Endothelial cell of umbilical vein (primary cell): ENCODE measurements at regions not wholly inside any gene's neighbourhood (a gene's known extent, or its start where the extent isn't known, plus 50 kb on each side); places are given as distances from the start of the nearest gene placed in this dataset.

Experiments
- BruUV-seq: library from RNA; stranded (reverse); fragments of 400-500 nt; replicated peaks from 2 replicates; lab custom pipeline; 2021; lab: Mats Ljungman, UMichigan
- CTCF ChIA-PET: fragments of 300-600, 350-600 bp; sonication (Branson Sonifier 250); formaldehyde crosslinking; loops from one replicate; lab custom pipeline; 2021; ENCODE audit warnings: antibody characterized with exemption, inconsistent platforms; lab: Charles Lee
- POLR2A ChIA-PET: fragments of 300-600, 350-600 bp; sonication (Branson Sonifier 250); formaldehyde crosslinking; loops from one replicate; lab custom pipeline; 2021; ENCODE audit warnings: antibody characterized with exemption, inconsistent platforms; lab: Charles Lee
- DNase-seq: peaks from one replicate; pipeline ENCODE4 v3.0.0-alpha.2; 2011; ENCODE audit warnings: low read depth, low spot score
- FAIRE-seq: peaks from 2 replicates; lab custom pipeline; 2011; peaks lifted over from hg19 to GRCh38; lab: Jason Lieb, UNC
- H2AFZ ChIP-seq: 2 replicates; pipeline ENCODE4 v1.6.0; 2012; ENCODE audit warnings: low read depth, low read length, control low read depth, inconsistent platforms
- H3K27ac ChIP-seq: 2 replicates; pipeline ENCODE4 v1.5.1; 2011; ENCODE audit warnings: low read depth, mild to moderate bottlenecking, control low read depth, low read length, moderate library complexity; ENCODE audit not compliant: insufficient read depth
- H3K27me3 ChIP-seq, 2 experiments: 2 replicates each; pipeline versions ENCODE4 v1.6.0 to v1.6.1; 2011; ENCODE audit warnings: low read length in 2 of 2, mixed read lengths in 1 of 2; ENCODE audit not compliant: control insufficient read depth in 2 of 2, insufficient read depth in 2 of 2
- H3K36me3 ChIP-seq, 2 experiments: 2 replicates in 1 of 2; 3 replicates in 1 of 2; pipeline ENCODE4 v1.5.1; 2011; ENCODE audit warnings: low read length in 2 of 2, mild to moderate bottlenecking in 1 of 2, moderate library complexity in 1 of 2; ENCODE audit not compliant: control insufficient read depth in 2 of 2, insufficient read depth in 2 of 2; ENCODE audit errors: extremely low read depth in 1 of 2
- H3K4me1 ChIP-seq: 3 replicates; pipeline ENCODE4 v1.5.1; 2011; ENCODE audit warnings: mild to moderate bottlenecking, low read length; ENCODE audit not compliant: control insufficient read depth, insufficient read depth; ENCODE audit errors: extremely low read depth
- H3K4me2 ChIP-seq: 2 replicates; pipeline ENCODE4 v1.6.1; 2011; ENCODE audit warnings: low read length, control low read depth, mixed read lengths; ENCODE audit not compliant: insufficient read depth
- H3K4me3 ChIP-seq, 3 experiments: fragments of 200-600 bp in 1 of 3; sonication (generic), shearing (Covaris generic) in 1 of 3; replicated peaks in 1 of 3; 2 replicates each; pipeline ENCODE4 v1.5.1; 2011 to 2016; ENCODE audit warnings: control low read depth in 3 of 3, low read length in 3 of 3, mild to moderate bottlenecking in 2 of 3, inconsistent platforms in 1 of 3, low read depth in 1 of 3, moderate library complexity in 1 of 3; ENCODE audit not compliant: insufficient read depth in 1 of 3
- H3K79me2 ChIP-seq: 2 replicates; pipeline ENCODE4 v1.6.0; 2012; ENCODE audit warnings: low read length, inconsistent platforms; ENCODE audit not compliant: control insufficient read depth, insufficient read depth
- H3K9ac ChIP-seq: replicated peaks from 2 replicates; pipeline ENCODE3; 2011; ENCODE audit warnings: low read length, control low read depth; ENCODE audit not compliant: insufficient read depth; ENCODE audit errors: extremely low read depth
- H3K9me1 ChIP-seq: replicated peaks from 3 replicates; pipeline ENCODE4 v1.6.0; 2011; ENCODE audit warnings: mild to moderate bottlenecking, low read length; ENCODE audit not compliant: control insufficient read depth, insufficient read depth; ENCODE audit errors: extremely low read depth
- H3K9me3 ChIP-seq: replicated peaks from 2 replicates; pipeline ENCODE4 v1.5.1; 2012; ENCODE audit warnings: low read length, inconsistent platforms; ENCODE audit not compliant: control insufficient read depth, insufficient read depth
- H4K20me1 ChIP-seq: replicated peaks from 2 replicates; pipeline ENCODE3; 2011; ENCODE audit warnings: mild to moderate bottlenecking, low read length; ENCODE audit not compliant: control insufficient read depth, insufficient read depth; ENCODE audit errors: extremely low read depth
- EZH2 ChIP-seq: IDR thresholded peaks from 2 replicates; pipeline ENCODE4 v1.6.1; 2012; ENCODE audit warnings: borderline replicate concordance, low read depth, mild to moderate bottlenecking, moderate library complexity, low read length, inconsistent platforms; ENCODE audit not compliant: severe bottlenecking
- FOS ChIP-seq: IDR thresholded peaks from 2 replicates; pipeline ENCODE4 v1.6.1; 2011; ENCODE audit warnings: mild to moderate bottlenecking, low read length, moderate library complexity, borderline replicate concordance; ENCODE audit not compliant: insufficient read depth
- GATA2 ChIP-seq: IDR thresholded peaks from 2 replicates; pipeline ENCODE4 v1.7.0; 2011; ENCODE audit warnings: low read depth, mild to moderate bottlenecking, moderate library complexity, mixed read lengths, low read length; ENCODE audit not compliant: insufficient read length, insufficient read depth
- JUN ChIP-seq: IDR thresholded peaks from 2 replicates; pipeline ENCODE4 v1.6.1; 2011; ENCODE audit warnings: borderline replicate concordance, low read depth; ENCODE audit not compliant: insufficient read length, insufficient read depth
- POLR2A ChIP-seq: IDR thresholded peaks from 2 replicates; pipeline ENCODE4 v1.6.1; 2012; ENCODE audit warnings: low read depth, mild to moderate bottlenecking, control low read depth, low read length
- POLR2AphosphoS5 ChIP-seq: IDR thresholded peaks from 2 replicates; pipeline ENCODE4 v1.6.1; 2012; ENCODE audit warnings: low read depth, mild to moderate bottlenecking, control low read depth, low read length, moderate library complexity; ENCODE audit not compliant: insufficient read depth
- dilution Hi-C: fragments of 300-500 bp; cut with MboI; formaldehyde crosslinking; loops from one replicate; pipeline ENCODE4 v1.15.0; 2019; ENCODE audit warnings: low sequenced_read_pairs; ENCODE audit not compliant: extremely low pct_ligation_motif_present
- intact Hi-C: fragments of 100-400 bp; cut with micrococcal nuclease; formaldehyde crosslinking; loops from one replicate; pipeline ENCODE4 v1.10.0; 2022
- TF ChIP-seq, protein P1 (sequence below): IDR thresholded peaks from 2 replicates; pipeline ENCODE4 v1.6.1; 2011; ENCODE audit not compliant: insufficient read depth, insufficient read length
- TF ChIP-seq, protein P2 (sequence below), 2 donors: IDR thresholded peaks; 1 replicate in 1 of 2; 2 replicates in 1 of 2; pipeline ENCODE4 v1.5.1; 2011; ENCODE audit warnings: low read length in 2 of 2, mild to moderate bottlenecking in 2 of 2, moderate library complexity in 2 of 2, control low read depth in 1 of 2, inconsistent platforms in 1 of 2, low read depth in 1 of 2; ENCODE audit not compliant: insufficient read depth in 1 of 2; ENCODE audit errors: extremely low read depth in 1 of 2

DNA sequence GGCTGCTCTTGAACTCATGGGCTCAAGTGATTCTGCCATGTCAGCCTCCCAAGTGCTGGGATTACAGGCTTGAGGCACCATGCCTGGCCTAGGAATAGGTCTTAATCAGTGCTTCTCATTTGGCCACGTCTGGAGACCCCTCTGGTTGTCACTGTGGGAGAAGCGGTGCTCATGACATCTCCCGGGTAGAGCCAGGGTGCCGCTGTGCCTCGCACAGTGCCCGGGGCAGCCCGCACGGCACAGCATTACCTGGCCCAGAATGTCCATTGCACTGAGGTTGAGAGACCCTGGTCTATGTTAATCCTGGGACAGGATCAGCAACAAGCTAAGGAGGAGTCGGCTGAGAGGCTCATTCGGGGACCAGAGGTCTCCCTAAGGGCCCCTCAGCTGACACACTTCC lies 160.8 kb downstream of the EFNB2 start:
- Histone ChIP-seq H3K27me3 (no peaks in the 10 kb centered on the region), H3K4me2 (no peak overlapping the region), H3K9ac (no peak overlapping the region), H4K20me1 (no peaks in the 10 kb centered on the region), H3K36me3 (no peaks in the 10 kb centered on the region), H3K79me2 (no peaks in the 10 kb centered on the region), H3K27ac (no peak overlapping the region), H3K9me3 (no peaks in the 10 kb centered on the region), H2AFZ (no peak overlapping the region), H3K9me1 (no peaks in the 10 kb centered on the region), H3K4me1 (peaks cover 40% of the 10 kb centered on the region), H3K4me3 (no peak overlapping the region)
- no peak for TF ChIP-seq GATA2
- no peak for TF ChIP-seq POLR2A
- TF ChIP-seq, protein P1, sequence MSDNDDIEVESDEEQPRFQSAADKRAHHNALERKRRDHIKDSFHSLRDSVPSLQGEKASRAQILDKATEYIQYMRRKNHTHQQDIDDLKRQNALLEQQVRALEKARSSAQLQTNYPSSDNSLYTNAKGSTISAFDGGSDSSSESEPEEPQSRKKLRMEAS = no peak
- no peak for TF ChIP-seq POLR2AphosphoS5
- TF ChIP-seq EZH2 = no peak
- no peak for TF ChIP-seq JUN
- TF ChIP-seq, protein P2, sequence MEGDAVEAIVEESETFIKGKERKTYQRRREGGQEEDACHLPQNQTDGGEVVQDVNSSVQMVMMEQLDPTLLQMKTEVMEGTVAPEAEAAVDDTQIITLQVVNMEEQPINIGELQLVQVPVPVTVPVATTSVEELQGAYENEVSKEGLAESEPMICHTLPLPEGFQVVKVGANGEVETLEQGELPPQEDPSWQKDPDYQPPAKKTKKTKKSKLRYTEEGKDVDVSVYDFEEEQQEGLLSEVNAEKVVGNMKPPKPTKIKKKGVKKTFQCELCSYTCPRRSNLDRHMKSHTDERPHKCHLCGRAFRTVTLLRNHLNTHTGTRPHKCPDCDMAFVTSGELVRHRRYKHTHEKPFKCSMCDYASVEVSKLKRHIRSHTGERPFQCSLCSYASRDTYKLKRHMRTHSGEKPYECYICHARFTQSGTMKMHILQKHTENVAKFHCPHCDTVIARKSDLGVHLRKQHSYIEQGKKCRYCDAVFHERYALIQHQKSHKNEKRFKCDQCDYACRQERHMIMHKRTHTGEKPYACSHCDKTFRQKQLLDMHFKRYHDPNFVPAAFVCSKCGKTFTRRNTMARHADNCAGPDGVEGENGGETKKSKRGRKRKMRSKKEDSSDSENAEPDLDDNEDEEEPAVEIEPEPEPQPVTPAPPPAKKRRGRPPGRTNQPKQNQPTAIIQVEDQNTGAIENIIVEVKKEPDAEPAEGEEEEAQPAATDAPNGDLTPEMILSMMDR (IDR thresholded peaks at IDR 0.05; ENCODE audit: extremely low read depth in 1 of 2, insufficient read depth in 1 of 2, low read depth in 1 of 2, low read length in 2 of 2) = no peak
- no peak for TF ChIP-seq FOS
- dilution Hi-C loops (no loop called here), intact Hi-C loops (loop anchor here (10.0 kb wide), 3 partner anchors 220 to 930 kb away; no protein-coding TSS in a partner anchor)
- DNase-seq (no peak), FAIRE-seq (no peak)
- ChIA-PET POLR2A (no interaction called here), CTCF (interaction anchor here (1.6 kb wide), 1 partner anchor 964 kb away, joined by 3 read pairs; no protein-coding TSS in a partner anchor)
- no TSS peak for BruUV-seq
